OCI-LY1 (cell line): ENCODE measurements at regions not wholly inside any gene's neighbourhood (a gene's known extent, or its start where the extent isn't known, plus 50 kb on each side); places are given as distances from the start of the nearest gene placed in this dataset.
"Not testable (repeated sequence)": the region's sequence is repeated elsewhere in the genome, so short reads cannot be mapped to it uniquely, and the experiment has no call there.

Source experiments
- H2AFZ ChIP-seq: fragments of 200-600 bp; sonication (generic), shearing (Covaris generic); 2 replicates; pipeline ENCODE4 v1.6.0; 2014; ENCODE audit warnings: antibody characterized with exemption, mild to moderate bottlenecking, low read length
- H3F3A ChIP-seq: fragments of 200-600 bp; sonication (generic), shearing (Covaris generic); 2 replicates; pipeline ENCODE4 v1.6.0; 2014; ENCODE audit warnings: mild to moderate bottlenecking, antibody characterized with exemption, low read length, moderate library complexity; ENCODE audit not compliant: insufficient read depth
- H3K27ac ChIP-seq: fragments of 200-600 bp; sonication (generic); 2 replicates; pipeline ENCODE4 v1.5.1; 2014; ENCODE audit warnings: low read length, mixed run types, mild to moderate bottlenecking, low read depth; ENCODE audit not compliant: poor library complexity, severe bottlenecking
- H3K27me3 ChIP-seq: fragments of 200-600 bp; sonication (generic); 2 replicates; pipeline ENCODE4 v1.6.0; 2014; ENCODE audit warnings: antibody characterized with exemption, mild to moderate bottlenecking, low read length, moderate library complexity; ENCODE audit not compliant: insufficient read depth
- H3K36me3 ChIP-seq: fragments of 200-600 bp; sonication (generic); 2 replicates; pipeline ENCODE4 v1.6.1; 2014; ENCODE audit warnings: mild to moderate bottlenecking, antibody characterized with exemption, low read length, moderate library complexity, mixed read lengths; ENCODE audit not compliant: insufficient read depth
- H3K4me1 ChIP-seq: fragments of 200-600 bp; sonication (generic); 2 replicates; pipeline ENCODE4 v1.5.1; 2014; ENCODE audit warnings: mild to moderate bottlenecking, low read length, moderate library complexity; ENCODE audit not compliant: insufficient read depth, severe bottlenecking
- H3K4me2 ChIP-seq: fragments of 200-600 bp; sonication (generic), shearing (Covaris generic); 2 replicates; pipeline ENCODE4 v1.6.1; 2014; ENCODE audit warnings: low read length
- H3K4me3 ChIP-seq: fragments of 200-600 bp; sonication (generic); 2 replicates; pipeline ENCODE4 v1.5.1; 2014; ENCODE audit warnings: low read length, low read depth, mild to moderate bottlenecking, mixed read lengths; ENCODE audit not compliant: poor library complexity, severe bottlenecking
- H3K79me2 ChIP-seq: fragments of 200-600 bp; shearing (Covaris generic); 2 replicates; pipeline ENCODE4 v1.6.1; 2016; ENCODE audit warnings: mixed run types, low read length, mixed read lengths; ENCODE audit not compliant: insufficient read depth
- H3K9ac ChIP-seq: fragments of 200-600 bp; sonication (generic), shearing (Covaris generic); 2 replicates; pipeline ENCODE4 v1.6.1; 2014; ENCODE audit warnings: mild to moderate bottlenecking, low read length, mixed read lengths
- H3K9me2 ChIP-seq: fragments of 200-600 bp; sonication (generic), shearing (Covaris generic); 2 replicates; pipeline ENCODE4 v1.6.1; 2014; ENCODE audit warnings: low read depth, mild to moderate bottlenecking, low read length, mixed read lengths
- H3K9me3 ChIP-seq: fragments of 200-600 bp; shearing (Covaris generic); 2 replicates; pipeline ENCODE4 v1.6.1; 2014; ENCODE audit warnings: low read length, mixed read lengths
- H4K20me1 ChIP-seq: fragments of 200-600 bp; sonication (generic), shearing (Covaris generic); 2 replicates; pipeline ENCODE4 v1.6.0; 2016; ENCODE audit warnings: mild to moderate bottlenecking, low read length; ENCODE audit not compliant: insufficient read depth
- CTCF ChIP-seq: fragments of 200-600 bp; sonication (generic), shearing (Covaris generic); IDR thresholded peaks from 2 replicates; pipeline ENCODE4 v1.5.1; 2017; ENCODE audit warnings: mild to moderate bottlenecking, antibody characterized with exemption, low read length, moderate library complexity, mixed read lengths
- EZH2 ChIP-seq: fragments of 200-600 bp; sonication (generic), shearing (Covaris generic); IDR thresholded peaks from 2 replicates; pipeline ENCODE4 v1.8.0; 2017; ENCODE audit warnings: borderline replicate concordance, mixed run types, mild to moderate bottlenecking, antibody characterized with exemption, low read length, moderate library complexity, mixed read lengths

- Histone ChIP-seq H3K9ac (no peak overlapping the region), H3K79me2 (no peaks in the 10 kb centered on the region), H3K4me2 (no peak overlapping the region), H3K27me3 (no peaks in the 10 kb centered on the region), H3K36me3 (no peaks in the 10 kb centered on the region), H2AFZ (no peak overlapping the region), H4K20me1 (no peaks in the 10 kb centered on the region), H3F3A (no peaks in the 10 kb centered on the region), H3K27ac (no peak overlapping the region), H3K9me2 (no peaks in the 10 kb centered on the region), H3K4me1 (no peaks in the 10 kb centered on the region), H3K9me3 (no peaks in the 10 kb centered on the region), H3K4me3 (no peak overlapping the region)
- TF ChIP-seq EZH2 (no peak), CTCF (no peak)
Measured at GRCh38 chr20:7792150-7792869, 147.9 kb downstream of the HAO1 start.

- TF ChIP-seq EZH2: no peak
- no peak for TF ChIP-seq CTCF
- no peak overlapping the region for H2AFZ ChIP-seq
Measured at GRCh38 chr20:7798176-7798575, 142.1 kb downstream of the HAO1 start.

GRCh38 chr20:7799862-7800261, 140.4 kb downstream of the HAO1 start:
- Histone ChIP-seq H3K4me1 (no peaks in the 10 kb centered on the region), H3K9me3 (no peaks in the 10 kb centered on the region), H3K4me2 (no peak overlapping the region), H3K27ac (no peak overlapping the region), H3K9me2 (no peaks in the 10 kb centered on the region), H4K20me1 (no peaks in the 10 kb centered on the region), H3K79me2 (no peaks in the 10 kb centered on the region), H3F3A (no peaks in the 10 kb centered on the region), H3K36me3 (no peaks in the 10 kb centered on the region), H2AFZ (no peak overlapping the region), H3K9ac (no peak overlapping the region), H3K4me3 (no peak overlapping the region), H3K27me3 (no peaks in the 10 kb centered on the region)
- TF ChIP-seq EZH2: no peak
- TF ChIP-seq CTCF: no peak

More at GRCh38 chr20:7798176-7798575, 142.1 kb downstream of the HAO1 start:
- Histone ChIP-seq H3K9ac (no peak overlapping the region), H3K36me3 (no peaks in the 10 kb centered on the region), H3F3A (no peaks in the 10 kb centered on the region), H3K79me2 (no peaks in the 10 kb centered on the region), H3K27ac (no peak overlapping the region), H3K4me1 (no peaks in the 10 kb centered on the region), H3K4me3 (no peak overlapping the region), H3K9me2 (no peaks in the 10 kb centered on the region), H3K9me3 (no peaks in the 10 kb centered on the region), H3K27me3 (no peaks in the 10 kb centered on the region), H3K4me2 (no peak overlapping the region), H4K20me1 (no peaks in the 10 kb centered on the region)

- not testable (repeated sequence) for H3K36me3 ChIP-seq, H3K9me2 ChIP-seq, H4K20me1 ChIP-seq, H3F3A ChIP-seq, H3K4me1 ChIP-seq, H3K4me3 ChIP-seq, H2AFZ ChIP-seq, H3K4me2 ChIP-seq, H3K27ac ChIP-seq, H3K9me3 ChIP-seq, H3K27me3 ChIP-seq, H3K79me2 ChIP-seq, H3K9ac ChIP-seq
Measured at GRCh38 chr20:7803411-7804151, 136.7 kb downstream of the HAO1 start.
